ENCODE measurements at regions not wholly inside any gene's neighbourhood (a gene's known extent, or its start where the extent isn't known, plus 50 kb on each side); places are given as distances from the start of the nearest gene placed in this dataset.
"Not testable (repeated sequence)": the region's sequence is repeated elsewhere in the genome, so short reads cannot be mapped to it uniquely, and the experiment has no call there.

- no peak for DNase-seq (ENCODE audit: low read depth in 4 of 4, low spot score in 1 of 4)
These were observed 92.9 kb upstream of the NEK6 start for GRCh38 chr9:124164811-124165210.

- DNase-seq (ENCODE audit: low read depth in 4 of 4, low spot score in 1 of 4): no peak
These were observed 83.3 kb upstream of the NEK6 start for GRCh38 chr9:124174433-124174832.

- DNase-seq (ENCODE audit: low read depth in 4 of 4, low spot score in 1 of 4): not testable (repeated sequence)
These were observed 80.2 kb upstream of the NEK6 start for GRCh38 chr9:124177522-124177921.

- DNase-seq (ENCODE audit: low read depth in 4 of 4, low spot score in 1 of 4): no peak
These were observed 78.3 kb upstream of the NEK6 start for GRCh38 chr9:124179196-124180071.

- no peak for DNase-seq (ENCODE audit: low read depth in 4 of 4, low spot score in 1 of 4)
These were observed 77.2 kb upstream of the NEK6 start for GRCh38 chr9:124180557-124180956.

GRCh38 chr9:124182741-124183140 lies 75.0 kb upstream of the NEK6 start:
- no peak for DNase-seq (ENCODE audit: low read depth in 4 of 4, low spot score in 1 of 4)

- DNase-seq (ENCODE audit: low read depth in 4 of 4, low spot score in 1 of 4): no peak
These were observed 74.0 kb upstream of the NEK6 start for GRCh38 chr9:124183772-124184171.

- DNase-seq (ENCODE audit: low read depth in 4 of 4, low spot score in 1 of 4): no peak
These were observed 72.3 kb upstream of the NEK6 start for GRCh38 chr9:124185413-124185812.

- DNase-seq (ENCODE audit: low read depth in 4 of 4, low spot score in 1 of 4): no peak
These were observed 70.4 kb upstream of the NEK6 start for GRCh38 chr9:124187311-124187710.

GRCh38 chr9:124188331-124189110 lies 69.2 kb upstream of the NEK6 start:
- no peak for DNase-seq (ENCODE audit: low read depth in 4 of 4, low spot score in 1 of 4)

- DNase-seq (ENCODE audit: low read depth in 4 of 4, low spot score in 1 of 4): no peak
These were observed 67.0 kb upstream of the NEK6 start for GRCh38 chr9:124190761-124191160.

- DNase-seq (ENCODE audit: low read depth in 4 of 4, low spot score in 1 of 4): no peak
These were observed 65.9 kb upstream of the NEK6 start for GRCh38 chr9:124191691-124192395.

- DNase-seq (ENCODE audit: low read depth in 4 of 4, low spot score in 1 of 4): no peak
These were observed 61.0 kb upstream of the NEK6 start for GRCh38 chr9:124196814-124197176.

- no peak for DNase-seq (ENCODE audit: low read depth in 4 of 4, low spot score in 1 of 4)
These were observed 60.3 kb upstream of the NEK6 start for GRCh38 chr9:124197177-124198095.

- no peak for DNase-seq (ENCODE audit: low read depth in 4 of 4, low spot score in 1 of 4)
These were observed 59.4 kb upstream of the NEK6 start for GRCh38 chr9:124198331-124198730.

- DNase-seq (ENCODE audit: low read depth in 4 of 4, low spot score in 1 of 4): no peak
These were observed 58.8 kb upstream of the NEK6 start for GRCh38 chr9:124198948-124199347.

- DNase-seq (ENCODE audit: low read depth in 4 of 4, low spot score in 1 of 4): no peak
These were observed 58.3 kb upstream of the NEK6 start for GRCh38 chr9:124199474-124199873.

GRCh38 chr9:124202447-124202971 lies 55.2 kb upstream of the NEK6 start:
- DNase-seq (ENCODE audit: low read depth in 4 of 4, low spot score in 1 of 4): peak; percentile 42 to 87 (median 68)

GRCh38 chr9:124205686-124206352 lies 51.9 kb upstream of the NEK6 start:
- no peak for DNase-seq (ENCODE audit: low read depth in 4 of 4, low spot score in 1 of 4)

- DNase-seq (ENCODE audit: low read depth in 4 of 4, low spot score in 1 of 4): no peak
These were observed 51.4 kb upstream of the NEK6 start for GRCh38 chr9:124206391-124206790.
